Myocyte (in vitro differentiated cells): ENCODE measurements at regions not wholly inside any gene's neighbourhood (a gene's known extent, or its start where the extent isn't known, plus 50 kb on each side); places are given as distances from the start of the nearest gene placed in this dataset.

Source experiments
- DNase-seq: peaks from one replicate; pipeline ENCODE4 v3.0.0-alpha.2; 2012; ENCODE audit warnings: low read depth

GRCh38 chr3:3745693-3746092, 53.5 kb upstream of the LRRN1 start:
- no peak for DNase-seq

- no peak for DNase-seq
Observed at GRCh38 chr3:3744826-3745225, 54.4 kb upstream of the LRRN1 start.

GRCh38 chr3:3743754-3744153, 55.5 kb upstream of the LRRN1 start:
- no peak for DNase-seq

GRCh38 chr3:3740061-3740460, 59.2 kb upstream of the LRRN1 start:
- no peak for DNase-seq

GRCh38 chr3:3739330-3740060, 59.7 kb upstream of the LRRN1 start:
- DNase-seq, result no peak

GRCh38 chr3:3737531-3737930, 61.7 kb upstream of the LRRN1 start:
- peak; percentile 4 for DNase-seq

GRCh38 chr3:3735919-3736318, 63.3 kb upstream of the LRRN1 start:
- no peak for DNase-seq

GRCh38 chr3:3734881-3735280, 64.3 kb upstream of the LRRN1 start:
- no peak for DNase-seq

- DNase-seq, result no peak
Observed at GRCh38 chr3:3729261-3729660, 70.0 kb upstream of the LRRN1 start.

- DNase-seq, result no peak
Observed at GRCh38 chr3:3726549-3726948, 72.7 kb upstream of the LRRN1 start.

GRCh38 chr3:3714572-3714971, 84.7 kb upstream of the LRRN1 start:
- no peak for DNase-seq

GRCh38 chr3:3712971-3713370, 86.3 kb upstream of the LRRN1 start:
- no peak for DNase-seq

GRCh38 chr3:3708769-3709115, 90.5 kb upstream of the LRRN1 start:
- DNase-seq, result no peak

- DNase-seq, result no peak
Observed at GRCh38 chr3:3707858-3708768, 91.1 kb upstream of the LRRN1 start.

- DNase-seq, result no peak
Observed at GRCh38 chr3:3705090-3705775, 94.0 kb upstream of the LRRN1 start.

- no peak for DNase-seq
Observed at GRCh38 chr3:3701949-3702348, 97.3 kb upstream of the LRRN1 start.

GRCh38 chr3:3699816-3700633, 99.2 kb upstream of the LRRN1 start:
- DNase-seq, result no peak

- DNase-seq, result no peak
Observed at GRCh38 chr3:3699407-3699806, 99.8 kb upstream of the LRRN1 start.

- DNase-seq, result no peak
Observed at GRCh38 chr3:3696345-3696744, 102.9 kb upstream of the LRRN1 start.

GRCh38 chr3:3693593-3693992, 105.6 kb upstream of the LRRN1 start:
- DNase-seq, result no peak
